Stimulated activated CD4-positive, alpha-beta T cell treated with anti-CD3 and anti-CD28 coated beads, Interleukin-2, amount 100 ng/mL, for 4 hours (primary cell): ENCODE measurements at regions not wholly inside any gene's neighbourhood (a gene's known extent, or its start where the extent isn't known, plus 50 kb on each side); places are given as distances from the start of the nearest gene placed in this dataset.
"Not testable (repeated sequence)": the region's sequence is repeated elsewhere in the genome, so short reads cannot be mapped to it uniquely, and the experiment has no call there.

Experiments used
- DNase-seq: peaks from one replicate; pipeline ENCODE4 v3.0.0-alpha.2; 2020; ENCODE audit warnings: low read depth

GRCh38 chr2:7146151-7146550, 228.9 kb downstream of the RNF144A start:
- no peak for DNase-seq

GRCh38 chr2:7154656-7155055, 237.4 kb downstream of the RNF144A start:
- no peak for DNase-seq

- DNase-seq = no peak
Observed at GRCh38 chr2:7161501-7161900, 244.3 kb downstream of the RNF144A start.

- DNase-seq = no peak
Observed at GRCh38 chr2:7165736-7166135, 248.5 kb downstream of the RNF144A start.

GRCh38 chr2:7167801-7168411, 250.7 kb downstream of the RNF144A start:
- DNase-seq = no peak

- no peak for DNase-seq
Observed at GRCh38 chr2:7169593-7169992, 252.4 kb downstream of the RNF144A start.

GRCh38 chr2:7178996-7179395, 261.8 kb downstream of the RNF144A start:
- DNase-seq = not testable (repeated sequence)

GRCh38 chr2:7180638-7181370, 263.6 kb downstream of the RNF144A start:
- no peak for DNase-seq

GRCh38 chr2:7182525-7182924, 265.3 kb downstream of the RNF144A start:
- DNase-seq = no peak

GRCh38 chr2:7189106-7189505, 271.9 kb downstream of the RNF144A start:
- DNase-seq = no peak

- no peak for DNase-seq
Observed at GRCh38 chr2:7190587-7191324, 273.5 kb downstream of the RNF144A start.

GRCh38 chr2:7191932-7192331, 274.7 kb downstream of the RNF144A start:
- DNase-seq = no peak

GRCh38 chr2:7193457-7193856, 276.2 kb downstream of the RNF144A start:
- DNase-seq = no peak

- DNase-seq = no peak
Observed at GRCh38 chr2:7194950-7195349, 277.7 kb downstream of the RNF144A start.

- DNase-seq = no peak
Observed at GRCh38 chr2:7196883-7197282, 279.7 kb downstream of the RNF144A start.

GRCh38 chr2:7201851-7202250, 284.6 kb downstream of the RNF144A start:
- no peak for DNase-seq

GRCh38 chr2:7203056-7203467, 285.9 kb downstream of the RNF144A start:
- peak; percentile 12 for DNase-seq

- no peak for DNase-seq
Observed at GRCh38 chr2:7205151-7205830, 288.1 kb downstream of the RNF144A start.

GRCh38 chr2:7206111-7206810, 289.0 kb downstream of the RNF144A start:
- no peak for DNase-seq

GRCh38 chr2:7207631-7208030, 290.4 kb downstream of the RNF144A start:
- DNase-seq = no peak

GRCh38 chr2:7209757-7210555, 292.7 kb downstream of the RNF144A start:
- DNase-seq = no peak
